ENCODE measurements at regions not wholly inside any gene's neighbourhood (a gene's known extent, or its start where the extent isn't known, plus 50 kb on each side); places are given as distances from the start of the nearest gene placed in this dataset.
A peak's percentile ranks its signal among the peaks of the same experiment; 100 is the strongest.
"Not testable (repeated sequence)": the region's sequence is repeated elsewhere in the genome, so short reads cannot be mapped to it uniquely, and the experiment has no call there.

GRCh38 chr11:45384711-45385241 lies 98.6 kb upstream of the SYT13 start:
- no peak for DNase-seq (ENCODE audit: low spot score)

DNA sequence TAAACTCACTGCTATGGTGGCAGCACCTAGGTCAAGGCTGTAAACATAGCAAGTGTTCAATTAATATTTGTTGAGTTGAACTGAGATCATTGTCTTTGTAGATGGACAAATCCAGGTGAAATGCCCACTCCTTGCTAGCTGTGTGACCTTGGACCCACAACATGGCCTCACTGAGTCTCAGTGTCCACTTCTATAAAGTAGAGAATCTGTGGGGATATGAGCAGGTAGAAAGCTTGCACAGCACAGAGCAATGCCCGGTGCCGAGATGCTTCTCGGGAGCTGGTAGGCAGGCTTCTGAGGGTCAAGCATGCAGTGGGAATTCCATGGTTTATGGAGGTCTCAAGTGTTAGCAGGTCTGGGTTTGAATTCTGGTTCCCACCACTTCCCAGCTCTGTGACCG lies 97.9 kb upstream of the SYT13 start:
- no peak for DNase-seq (ENCODE audit: low spot score)

DNA sequence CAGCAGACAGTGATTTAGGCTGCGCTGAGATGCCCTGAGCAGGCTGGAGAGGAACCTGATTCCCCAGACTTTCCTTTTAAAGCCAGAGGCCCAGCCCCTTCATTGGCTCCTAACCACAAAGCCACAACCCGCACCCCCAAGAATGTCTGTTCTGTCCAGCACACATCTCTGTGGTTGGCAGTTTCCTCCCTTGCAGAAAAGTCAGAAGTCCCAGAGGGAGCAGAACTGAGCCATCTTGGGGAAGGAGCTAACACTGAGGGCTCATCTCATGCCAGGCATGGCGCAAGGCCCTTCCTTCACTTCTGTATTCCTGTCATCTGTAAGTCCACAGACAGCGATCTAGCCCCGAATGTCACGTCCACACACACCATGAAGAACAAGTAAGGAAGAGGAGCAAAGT lies 97.1 kb upstream of the SYT13 start:
- DNase-seq (ENCODE audit: low spot score): no peak

- DNase-seq (ENCODE audit: low spot score): no peak
These were observed 96.2 kb upstream of the SYT13 start for GRCh38 chr11:45382133-45382878.

DNA sequence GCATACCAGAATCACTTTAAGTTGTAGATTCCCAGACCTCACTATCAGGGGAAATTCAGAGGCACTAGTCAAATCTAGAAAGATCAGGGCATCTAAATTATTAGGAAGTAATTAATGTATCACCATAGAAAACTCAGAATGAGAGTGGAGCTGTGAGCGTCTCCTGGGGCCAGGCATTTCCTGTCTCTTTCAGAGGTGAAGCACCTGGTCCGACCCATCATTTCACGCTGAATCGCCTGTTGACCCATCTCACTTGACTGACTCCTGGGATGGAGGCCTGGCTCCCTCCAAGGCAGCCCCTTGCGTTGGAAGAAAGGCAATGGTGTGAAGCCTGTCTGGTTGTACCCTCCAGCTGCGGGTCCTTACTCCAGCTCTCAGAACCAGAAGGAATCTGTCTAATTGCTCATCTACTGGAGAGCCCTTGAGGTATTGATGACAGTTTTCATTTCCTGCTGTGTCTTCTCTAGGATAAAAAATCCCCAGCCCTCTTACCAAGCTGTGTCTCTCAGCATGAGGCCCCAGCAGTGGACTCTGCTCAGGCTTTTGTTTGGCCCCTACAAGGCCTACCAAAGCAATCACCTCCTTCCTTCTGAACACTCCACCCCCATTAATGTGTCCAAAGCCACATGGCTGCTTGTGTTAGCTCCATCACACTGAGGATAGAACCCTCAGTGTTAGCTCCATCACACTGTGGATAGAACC lies 93.2 kb upstream of the SYT13 start:
- DNase-seq (ENCODE audit: low spot score): no peak

DNA sequence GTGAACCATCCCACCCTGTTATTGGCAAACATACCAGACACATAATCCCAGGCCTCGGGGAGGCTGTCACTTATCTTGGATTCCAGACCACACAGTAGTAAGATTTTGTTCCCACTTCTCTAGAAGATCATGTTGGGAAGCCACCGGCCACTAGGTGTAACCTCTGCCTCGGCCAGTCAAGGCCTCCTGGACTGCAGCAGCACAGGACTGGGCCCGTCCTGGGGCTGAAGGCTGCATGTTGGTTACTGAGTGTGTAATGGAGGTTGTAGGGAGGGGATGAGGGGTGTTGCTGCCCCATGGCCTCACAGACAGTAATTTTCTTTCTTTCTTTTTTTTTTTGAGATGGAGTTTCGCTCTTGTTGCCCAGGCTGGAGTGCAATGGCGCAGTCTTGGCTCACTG lies 92.4 kb upstream of the SYT13 start:
- DNase-seq (ENCODE audit: low spot score): no peak

- peak; percentile 33 for DNase-seq (ENCODE audit: low spot score)
These were observed 88.5 kb upstream of the SYT13 start for GRCh38 chr11:45374653-45375059.

GRCh38 chr11:45374130-45374529 lies 88.0 kb upstream of the SYT13 start:
- DNase-seq (ENCODE audit: low spot score): no peak

DNA sequence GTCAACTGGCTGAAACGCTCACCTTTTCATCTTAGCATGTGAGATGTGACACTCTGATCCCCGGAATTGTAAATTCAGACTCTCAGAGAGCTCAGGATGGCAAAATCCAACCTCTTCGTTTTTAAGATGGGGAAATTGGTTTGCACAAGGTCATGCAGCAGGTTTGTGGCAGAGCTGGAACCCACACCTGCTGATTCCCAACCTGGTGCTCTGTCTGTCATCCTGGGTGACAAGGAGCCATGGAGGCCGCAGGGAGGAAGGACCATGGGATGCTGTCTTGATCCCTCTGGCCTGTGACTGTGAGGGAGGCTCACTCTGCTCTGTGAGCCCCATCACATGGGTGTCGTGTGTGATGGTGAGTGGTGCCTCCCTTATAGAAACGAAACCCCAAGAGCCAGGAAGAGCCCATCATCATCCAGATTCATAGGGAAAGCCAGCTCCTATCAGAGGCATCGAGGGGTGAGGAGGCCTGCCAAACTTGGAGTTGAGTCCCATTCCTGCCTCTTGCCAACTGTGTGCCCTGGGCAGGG lies 87.4 kb upstream of the SYT13 start:
- no peak for DNase-seq (ENCODE audit: low spot score)

DNA sequence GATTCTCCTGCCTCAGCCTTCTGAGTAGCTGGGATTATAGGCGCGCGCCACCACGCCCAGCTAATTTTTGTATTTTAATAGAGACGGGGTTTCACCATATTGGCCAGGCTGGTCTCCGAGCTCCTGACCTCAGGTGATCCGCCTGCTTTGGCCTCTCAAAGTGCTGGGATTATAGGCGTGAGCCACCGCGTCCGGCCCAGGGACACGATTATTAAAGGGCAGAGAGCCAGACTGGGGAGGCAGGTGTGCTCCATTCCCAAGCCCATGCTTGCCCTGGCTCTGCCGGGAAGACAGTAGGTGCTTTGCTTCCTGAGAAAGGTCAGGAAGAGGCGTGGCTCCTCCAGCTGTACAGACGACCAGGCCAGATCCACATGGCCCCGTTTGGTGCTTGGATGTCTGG lies 86.3 kb upstream of the SYT13 start:
- not testable (repeated sequence) for DNase-seq (ENCODE audit: low spot score)

DNA sequence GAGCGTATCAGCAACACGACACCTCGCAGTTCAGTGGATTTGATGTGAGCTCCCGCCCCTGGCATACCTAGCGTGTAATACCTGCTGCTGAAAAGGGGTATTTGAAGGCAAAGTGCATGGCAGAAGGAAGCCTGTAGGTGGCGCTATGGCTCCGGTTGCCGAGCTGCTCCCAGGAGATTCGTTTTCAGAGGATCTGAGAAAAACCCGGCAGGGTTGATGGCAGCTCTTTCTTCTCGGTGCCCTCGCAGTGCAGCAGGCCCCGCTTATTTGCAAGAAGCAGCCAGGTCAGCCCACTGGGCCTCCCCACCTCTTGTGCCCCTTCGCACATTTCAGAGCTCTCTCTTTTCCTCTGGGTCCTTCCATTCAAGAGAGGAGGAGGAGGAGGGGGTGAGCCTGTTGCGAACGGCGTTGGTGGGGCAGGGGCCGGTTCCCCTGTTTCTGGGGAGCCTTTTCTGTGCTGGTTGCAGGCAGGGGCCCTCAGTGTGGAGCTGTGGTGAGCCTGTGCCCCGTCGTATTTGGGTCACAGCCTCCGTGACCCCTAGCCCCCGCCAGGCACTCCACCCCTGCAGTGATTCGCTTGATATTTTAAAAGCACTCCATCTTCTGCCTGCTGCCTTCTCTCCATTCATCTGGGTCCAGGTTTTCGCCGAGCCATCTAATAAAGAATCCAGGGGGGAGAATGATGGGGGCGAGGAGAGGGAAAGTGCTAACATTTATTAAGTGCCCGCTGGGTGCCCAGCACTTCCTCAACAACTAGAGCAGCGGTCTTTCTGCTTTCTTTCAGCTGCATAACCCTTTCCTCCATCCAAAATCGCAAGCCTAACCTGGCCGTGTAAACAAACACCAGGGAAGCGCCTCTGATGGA lies 85.3 kb upstream of the SYT13 start:
- DNase-seq (ENCODE audit: low spot score): peak; percentile 70

DNA sequence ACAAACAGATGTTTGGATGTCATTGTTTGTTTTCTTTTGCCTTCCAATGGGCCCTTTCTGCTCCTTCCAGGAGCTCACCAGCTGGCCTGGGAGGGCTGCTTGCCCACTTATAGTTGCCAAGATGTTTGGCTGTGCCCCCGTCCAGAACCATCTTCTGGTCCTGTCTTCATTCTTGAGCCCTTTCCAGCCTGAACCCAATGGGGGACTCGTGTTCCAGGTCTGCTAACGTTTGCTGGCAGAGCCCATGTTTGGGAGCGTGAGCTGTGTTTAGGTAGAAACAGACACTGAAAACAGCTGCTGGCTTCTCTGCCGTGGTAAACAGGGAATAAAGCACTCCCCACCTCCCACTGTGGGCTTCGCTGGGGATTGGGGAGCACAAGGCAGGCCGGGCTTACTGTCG lies 83.2 kb upstream of the SYT13 start:
- DNase-seq (ENCODE audit: low spot score): no peak

DNA sequence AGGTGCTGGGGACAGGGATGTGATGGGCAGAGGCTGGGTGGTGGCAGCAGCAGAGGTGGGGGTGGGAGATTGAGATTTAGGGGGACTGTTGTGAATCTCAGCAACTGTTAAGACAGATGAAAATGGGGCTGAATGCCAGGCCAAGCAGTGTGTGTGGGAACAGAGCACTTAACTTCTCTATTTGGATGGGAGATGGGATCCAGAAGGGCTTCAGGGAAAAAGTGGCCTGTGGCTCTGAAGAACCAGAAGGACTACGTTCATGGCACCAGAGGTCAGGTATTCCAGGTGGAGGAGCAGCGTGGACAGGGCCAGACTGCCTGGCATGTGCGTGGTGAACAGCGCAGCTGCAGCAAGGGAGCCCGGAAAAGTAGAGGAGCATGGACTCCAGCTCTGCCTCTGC lies 82.6 kb upstream of the SYT13 start:
- DNase-seq (ENCODE audit: low spot score): no peak

- no peak for DNase-seq (ENCODE audit: low spot score)
These were observed 80.6 kb upstream of the SYT13 start for GRCh38 chr11:45366619-45367190.

GRCh38 chr11:45365961-45366618 lies 79.9 kb upstream of the SYT13 start:
- DNase-seq (ENCODE audit: low spot score): no peak

GRCh38 chr11:45362636-45363035 lies 76.5 kb upstream of the SYT13 start:
- no peak for DNase-seq (ENCODE audit: low spot score)

GRCh38 chr11:45361551-45361950 lies 75.4 kb upstream of the SYT13 start:
- no peak for DNase-seq (ENCODE audit: low spot score)

- no peak for DNase-seq (ENCODE audit: low spot score)
These were observed 69.5 kb upstream of the SYT13 start for GRCh38 chr11:45355706-45356041.

DNA sequence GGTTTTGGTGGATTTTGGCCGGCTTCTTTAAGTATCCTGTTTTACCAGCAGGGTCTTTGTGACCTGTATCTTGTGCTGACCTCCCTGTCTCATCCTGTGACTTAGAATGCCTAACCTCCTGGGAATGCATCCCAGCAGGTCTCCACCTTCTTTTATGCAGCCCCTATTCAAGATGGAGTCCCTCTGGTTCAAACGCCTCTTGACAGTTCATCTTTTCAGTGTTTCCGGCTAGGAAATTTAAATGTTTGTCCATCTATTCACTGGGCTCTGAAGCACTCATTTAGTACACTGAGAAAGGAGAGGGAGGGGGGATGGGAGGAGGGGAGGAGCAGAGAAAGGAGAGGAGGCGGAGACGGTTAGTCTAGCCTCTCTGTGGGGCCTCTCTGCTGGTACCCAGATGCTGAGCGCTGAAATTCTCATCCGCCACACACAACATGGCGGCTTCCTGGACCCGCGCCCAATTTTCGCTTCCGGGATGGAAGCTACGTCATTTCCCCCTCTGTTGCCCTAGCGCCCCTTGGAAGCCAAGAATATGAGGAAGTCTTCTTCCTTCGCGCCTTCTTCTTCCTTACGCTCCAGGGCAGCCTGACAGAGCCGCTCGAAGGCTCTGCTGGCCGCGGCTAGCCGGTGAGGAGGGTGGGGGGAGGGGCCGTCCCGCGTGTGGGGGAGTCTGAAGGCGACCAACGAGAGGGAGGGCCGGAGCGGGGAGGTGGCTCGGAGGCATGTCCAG lies 69.0 kb upstream of the SYT13 start:
- DNase-seq (ENCODE audit: low spot score): peak; percentile 95

DNA sequence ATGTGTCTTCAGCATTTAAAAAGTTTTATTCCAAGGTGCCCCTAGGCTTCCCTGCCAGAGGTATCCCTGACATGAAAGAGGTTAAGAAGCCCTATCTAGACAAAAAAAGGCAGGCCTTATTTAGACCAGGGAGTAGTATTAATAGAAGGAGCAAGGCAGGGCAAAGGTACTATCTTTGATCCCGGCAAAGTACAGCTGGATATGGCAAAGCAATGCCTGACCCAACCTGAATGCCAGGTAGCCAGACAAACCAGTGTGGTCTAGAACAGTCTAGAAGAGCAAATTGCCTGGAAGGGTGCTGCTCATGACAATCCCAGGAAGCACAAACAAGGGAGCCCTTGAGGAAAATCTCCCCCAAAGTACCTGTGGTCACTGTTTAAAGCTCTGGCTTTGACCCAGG lies 62.6 kb upstream of the SYT13 start:
- no peak for DNase-seq (ENCODE audit: low spot score)

Measured in NAMALWA (cell line).